Fibroblast of lung (primary cell): ENCODE measurements at regions not wholly inside any gene's neighbourhood (a gene's known extent, or its start where the extent isn't known, plus 50 kb on each side); places are given as distances from the start of the nearest gene placed in this dataset.
A peak's percentile ranks its signal among the peaks of the same experiment; 100 is the strongest.
"Not testable (repeated sequence)": the region's sequence is repeated elsewhere in the genome, so short reads cannot be mapped to it uniquely, and the experiment has no call there.

Source experiments
- DNase-seq, 2 donors: peaks; one replicate each; pipeline versions ENCODE4 v3.0.0 to v3.0.0-alpha.2; 2010; ENCODE audit warnings: low read depth in 2 of 2
- H2AFZ ChIP-seq: 2 replicates; pipeline ENCODE4 v1.5.1; 2012; ENCODE audit warnings: low read length, control low read depth, inconsistent platforms
- H3K27ac ChIP-seq: 2 replicates; pipeline ENCODE4 v1.5.1; 2011; ENCODE audit warnings: low read length, control low read depth; ENCODE audit not compliant: insufficient read depth
- H3K27me3 ChIP-seq: 2 replicates; pipeline ENCODE4 v1.5.1; 2011; ENCODE audit warnings: mild to moderate bottlenecking, low read length; ENCODE audit not compliant: control insufficient read depth, insufficient read depth
- H3K36me3 ChIP-seq: 2 replicates; pipeline ENCODE4 v1.5.1; 2011; ENCODE audit warnings: low read length; ENCODE audit not compliant: control insufficient read depth, insufficient read depth
- H3K4me1 ChIP-seq: 2 replicates; pipeline ENCODE4 v1.5.1; 2011; ENCODE audit warnings: low read length; ENCODE audit not compliant: control insufficient read depth, insufficient read depth; ENCODE audit errors: extremely low read depth
- H3K4me2 ChIP-seq: 2 replicates; pipeline ENCODE4 v1.5.1; 2011; ENCODE audit warnings: low read length, control low read depth; ENCODE audit not compliant: insufficient read depth; ENCODE audit errors: extremely low read depth
- H3K4me3 ChIP-seq, 4 experiments: fragments of 200-600 bp in 1 of 4; sonication (generic) in 1 of 4; replicated peaks in 1 of 4; 2 replicates each; pipeline ENCODE4 v1.5.1; 2011 to 2016; ENCODE audit warnings: low read length in 4 of 4, low read depth in 3 of 4, mild to moderate bottlenecking in 3 of 4, control low read depth in 2 of 4, inconsistent platforms in 1 of 4, mixed read lengths in 1 of 4; ENCODE audit not compliant: insufficient read depth in 1 of 4; ENCODE audit errors: control extremely low read depth in 1 of 4
- H3K79me2 ChIP-seq: 2 replicates; pipeline ENCODE4 v1.5.1; 2012; ENCODE audit warnings: mild to moderate bottlenecking, low read length, inconsistent platforms; ENCODE audit not compliant: control insufficient read depth, insufficient read depth
- H3K9ac ChIP-seq: 2 replicates; pipeline ENCODE4 v1.5.1; 2011; ENCODE audit warnings: mild to moderate bottlenecking, low read length, control low read depth; ENCODE audit not compliant: insufficient read depth
- H3K9me3 ChIP-seq: 2 replicates; pipeline ENCODE4 v1.5.1; 2012; ENCODE audit warnings: low read depth, low read length; ENCODE audit not compliant: control insufficient read depth, insufficient read depth
- H4K20me1 ChIP-seq: 2 replicates; pipeline ENCODE4 v1.5.1; 2011; ENCODE audit warnings: low read length; ENCODE audit not compliant: control insufficient read depth, insufficient read depth; ENCODE audit errors: extremely low read depth
- CTCF ChIP-seq, 2 donors: IDR thresholded peaks in 1 of 2; conservative IDR thresholded peaks in 1 of 2; 1 replicate in 1 of 2; 2 replicates in 1 of 2; pipeline ENCODE4 v1.5.1; 2011 to 2012; ENCODE audit warnings: low read length in 2 of 2, control low read depth in 1 of 2, inconsistent platforms in 1 of 2, low read depth in 1 of 2, mild to moderate bottlenecking in 1 of 2
- EZH2 ChIP-seq: IDR thresholded peaks from 2 replicates; pipeline ENCODE4 v1.5.1; 2012; ENCODE audit warnings: low read length, control low read depth, mild to moderate bottlenecking; ENCODE audit errors: missing control alignments

GRCh38 chr6:27139756-27140579 is 107.5 kb upstream of the PRSS16 start:
- Histone ChIP-seq H3K27ac (peak overlapping the region; percentile 80), H3K9ac (no peak overlapping the region), H2AFZ (no peak overlapping the region), H3K9me3 (no peaks in the 10 kb centered on the region), H3K79me2 (peaks cover under 1% of the 10 kb centered on the region), H3K4me2 (peak overlapping the region; percentile 88), H3K36me3 (no peaks in the 10 kb centered on the region), H4K20me1 (no peaks in the 10 kb centered on the region), H3K4me1 (no peaks in the 10 kb centered on the region), H3K4me3 (peak overlapping the region; percentile 58 to 77 (median 66)), H3K27me3 (no peaks in the 10 kb centered on the region)
- peak in 1 of 2 donors; percentile 2 for TF ChIP-seq CTCF (conservative IDR thresholded peaks at IDR 0.05 in 1 of 2, IDR thresholded peaks at IDR 0.05 in 1 of 2; ENCODE audit: low read depth in 1 of 2, low read length in 2 of 2)
- no peak for TF ChIP-seq EZH2
- DNase-seq: peak; percentile 33 to 47

- H3K9ac ChIP-seq: no peak overlapping the region
- H3K36me3 ChIP-seq: no peaks in the 10 kb centered on the region
- H3K4me2 ChIP-seq: peak overlapping the region; percentile 29
- H3K9me3 ChIP-seq: no peaks in the 10 kb centered on the region
- no peaks in the 10 kb centered on the region for H3K27me3 ChIP-seq
- H4K20me1 ChIP-seq: no peaks in the 10 kb centered on the region
- no peak overlapping the region for H2AFZ ChIP-seq
- DNase-seq: no peak
- peaks cover 2% of the 10 kb centered on the region for H3K79me2 ChIP-seq
- no peaks in the 10 kb centered on the region for H3K4me1 ChIP-seq
- TF ChIP-seq EZH2 (no peak), CTCF (conservative IDR thresholded peaks at IDR 0.05 in 1 of 2, IDR thresholded peaks at IDR 0.05 in 1 of 2; ENCODE audit: low read depth in 1 of 2, low read length in 2 of 2) (no peak)
- H3K27ac ChIP-seq: no peak overlapping the region
- H3K4me3 ChIP-seq: peak overlapping the region in 1 of 4 experiments; percentile 49
Measured at GRCh38 chr6:27140999-27141528, 106.4 kb upstream of the PRSS16 start.

GRCh38 chr6:27141529-27142015 is 105.9 kb upstream of the PRSS16 start:
- Histone ChIP-seq H3K4me1 (no peaks in the 10 kb centered on the region), H4K20me1 (no peaks in the 10 kb centered on the region), H3K79me2 (peaks cover 2% of the 10 kb centered on the region), H3K4me3 (peak overlapping the region in 1 of 4 experiments; percentile 15), H2AFZ (no peak overlapping the region), H3K9me3 (no peaks in the 10 kb centered on the region), H3K36me3 (no peaks in the 10 kb centered on the region), H3K27ac (no peak overlapping the region), H3K27me3 (no peaks in the 10 kb centered on the region), H3K9ac (no peak overlapping the region), H3K4me2 (no peak overlapping the region)
- TF ChIP-seq EZH2 (no peak), CTCF (conservative IDR thresholded peaks at IDR 0.05 in 1 of 2, IDR thresholded peaks at IDR 0.05 in 1 of 2; ENCODE audit: low read depth in 1 of 2, low read length in 2 of 2) (no peak)
- DNase-seq: no peak

- not testable (repeated sequence) for H3K9me3 ChIP-seq, H3K4me2 ChIP-seq, DNase-seq, H4K20me1 ChIP-seq, H3K4me1 ChIP-seq, H3K36me3 ChIP-seq, H3K79me2 ChIP-seq, H3K9ac ChIP-seq, H3K27ac ChIP-seq, H2AFZ ChIP-seq, H3K27me3 ChIP-seq, H3K4me3 ChIP-seq
Measured at GRCh38 chr6:27143020-27143388, 104.5 kb upstream of the PRSS16 start.
